Glomerular visceral epithelial cell (primary cell): ENCODE measurements at regions not wholly inside any gene's neighbourhood (a gene's known extent, or its start where the extent isn't known, plus 50 kb on each side); places are given as distances from the start of the nearest gene placed in this dataset.
A peak's percentile ranks its signal among the peaks of the same experiment; 100 is the strongest.

Experiments used
- DNase-seq: peaks from one replicate; pipeline ENCODE4 v3.0.0-alpha.2; 2016; ENCODE audit errors: extremely low spot score

GRCh38 chr13:34619326-34619725, 322.7 kb upstream of the NBEA start:
- no peak for DNase-seq

- no peak for DNase-seq
Measured at GRCh38 chr13:34620074-34620850, 321.8 kb upstream of the NBEA start.

GRCh38 chr13:34620862-34621261, 321.2 kb upstream of the NBEA start:
- no peak for DNase-seq

GRCh38 chr13:34623331-34623730, 318.7 kb upstream of the NBEA start:
- no peak for DNase-seq

- no peak for DNase-seq
Measured at GRCh38 chr13:34627509-34628208, 314.4 kb upstream of the NBEA start.

- DNase-seq: no peak
Measured at GRCh38 chr13:34628209-34628682, 313.8 kb upstream of the NBEA start.

- DNase-seq: no peak
Measured at GRCh38 chr13:34634448-34634847, 307.6 kb upstream of the NBEA start.

GRCh38 chr13:34637138-34637537, 304.9 kb upstream of the NBEA start:
- no peak for DNase-seq

GRCh38 chr13:34637636-34638035, 304.4 kb upstream of the NBEA start:
- no peak for DNase-seq

GRCh38 chr13:34638897-34639296, 303.2 kb upstream of the NBEA start:
- no peak for DNase-seq

GRCh38 chr13:34640179-34640992, 301.7 kb upstream of the NBEA start:
- no peak for DNase-seq

GRCh38 chr13:34640993-34641330, 301.1 kb upstream of the NBEA start:
- no peak for DNase-seq

GRCh38 chr13:34647379-34648150, 294.5 kb upstream of the NBEA start:
- DNase-seq: no peak

- DNase-seq: no peak
Measured at GRCh38 chr13:34654203-34654602, 287.9 kb upstream of the NBEA start.

- DNase-seq: no peak
Measured at GRCh38 chr13:34654647-34655046, 287.4 kb upstream of the NBEA start.

- DNase-seq: no peak
Measured at GRCh38 chr13:34655554-34655953, 286.5 kb upstream of the NBEA start.

GRCh38 chr13:34657716-34658115, 284.4 kb upstream of the NBEA start:
- DNase-seq: peak; percentile 66

GRCh38 chr13:34667286-34668218, 274.5 kb upstream of the NBEA start:
- DNase-seq: no peak

- no peak for DNase-seq
Measured at GRCh38 chr13:34671137-34671536, 270.9 kb upstream of the NBEA start.

GRCh38 chr13:34672631-34673030, 269.4 kb upstream of the NBEA start:
- no peak for DNase-seq

GRCh38 chr13:34675626-34676025, 266.4 kb upstream of the NBEA start:
- DNase-seq: no peak
